GM19324 (cell line): ENCODE measurements at regions not wholly inside any gene's neighbourhood (a gene's known extent, or its start where the extent isn't known, plus 50 kb on each side); places are given as distances from the start of the nearest gene placed in this dataset.

Experiments used
- ATAC-seq: cut with Tn5 transposase; IDR thresholded peaks from one replicate; pipeline ENCODE4 v1.9.1; 2021; ENCODE audit warnings: mild to moderate bottlenecking, moderate library complexity; ENCODE audit not compliant: unreplicated experiment, low FRiP score

DNA sequence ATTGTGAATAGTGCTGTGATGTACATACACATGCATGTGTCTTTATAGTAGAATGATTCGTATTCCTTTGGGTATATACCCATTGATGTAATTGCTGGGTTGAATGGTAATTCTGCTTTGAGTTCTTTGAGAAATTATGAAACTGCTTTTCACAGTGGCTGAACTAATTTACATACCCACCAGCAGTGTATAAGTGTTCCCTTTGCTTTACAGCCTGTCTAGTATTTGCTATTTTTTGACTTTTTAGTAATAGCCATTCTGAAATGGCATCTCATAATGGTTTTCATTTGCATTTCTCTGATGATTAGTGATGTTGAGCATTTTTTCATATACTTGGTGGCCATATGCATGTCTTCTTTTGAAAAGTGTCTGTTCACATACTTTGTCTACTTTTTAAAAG is 54.5 kb upstream of the FAM78B start:
- ATAC-seq: no peak

DNA sequence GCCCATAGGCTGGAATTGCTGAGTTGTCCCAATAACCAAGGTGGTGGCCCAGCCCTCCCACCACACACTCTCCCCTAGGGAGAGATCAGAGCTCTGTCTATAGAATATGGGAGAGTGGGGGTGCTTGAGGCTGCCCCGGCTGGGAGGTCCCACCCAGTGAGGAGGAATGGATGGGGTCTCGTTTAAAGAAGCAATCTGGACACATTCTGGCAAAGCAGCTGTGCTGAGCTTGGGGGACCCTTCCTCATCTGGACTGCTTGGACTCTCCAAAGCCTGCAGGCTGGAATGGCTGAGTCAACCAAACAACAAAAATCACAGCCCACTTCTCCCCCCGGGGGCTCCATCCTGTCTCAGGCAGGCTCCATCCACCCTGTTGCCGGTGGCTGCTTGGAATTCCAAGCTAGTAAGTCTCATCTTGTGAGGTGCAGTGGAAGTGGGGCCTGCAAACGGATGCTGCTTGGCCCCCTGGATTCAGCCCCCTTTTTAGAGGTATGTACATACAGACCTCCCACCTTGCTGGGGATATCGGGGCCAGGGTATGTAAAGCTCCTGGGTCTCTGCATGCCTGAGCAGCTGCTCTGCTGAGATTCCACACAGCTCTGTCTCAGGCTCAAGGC is 67.1 kb upstream of the FAM78B start:
- no peak for ATAC-seq

DNA sequence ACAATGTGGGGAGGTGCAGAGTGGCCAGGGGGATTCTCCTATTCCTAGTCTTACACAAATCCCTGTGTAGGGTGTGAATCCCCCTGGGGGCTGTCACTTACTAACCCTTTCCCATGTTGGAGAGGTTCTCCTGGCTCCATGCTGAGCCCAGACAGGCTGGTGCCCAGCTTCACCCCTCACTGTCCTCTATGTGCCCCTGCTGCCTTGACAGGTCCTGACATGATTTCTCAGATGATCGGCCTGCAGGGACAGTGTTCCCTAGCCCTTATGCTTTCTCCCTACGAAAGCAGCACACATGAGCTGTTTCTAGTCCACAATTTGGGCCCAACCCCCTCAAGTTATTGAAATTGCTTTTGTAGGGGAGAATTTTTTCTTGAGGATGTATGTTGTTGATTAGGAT is 68.9 kb upstream of the FAM78B start:
- ATAC-seq: no peak

DNA sequence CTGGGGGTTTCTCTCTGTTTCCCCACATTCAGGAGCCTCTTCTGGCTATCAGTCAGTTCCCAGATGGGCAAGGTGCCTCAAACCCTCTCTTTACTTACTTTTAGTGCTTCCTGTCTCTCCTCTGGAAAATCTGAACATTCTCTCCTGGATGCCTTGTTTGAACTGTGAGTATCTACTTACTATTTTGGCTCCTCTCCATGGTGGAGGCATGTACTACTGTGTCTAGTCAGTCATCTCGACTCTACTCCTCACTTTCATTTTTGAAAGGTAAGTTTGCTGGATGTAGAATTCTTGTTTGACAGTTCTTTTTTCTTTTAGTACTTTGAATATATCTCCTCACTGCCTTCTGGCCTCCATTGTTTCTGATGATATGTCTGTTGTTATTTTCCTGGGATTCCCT is 70.9 kb upstream of the FAM78B start:
- ATAC-seq: no peak

DNA sequence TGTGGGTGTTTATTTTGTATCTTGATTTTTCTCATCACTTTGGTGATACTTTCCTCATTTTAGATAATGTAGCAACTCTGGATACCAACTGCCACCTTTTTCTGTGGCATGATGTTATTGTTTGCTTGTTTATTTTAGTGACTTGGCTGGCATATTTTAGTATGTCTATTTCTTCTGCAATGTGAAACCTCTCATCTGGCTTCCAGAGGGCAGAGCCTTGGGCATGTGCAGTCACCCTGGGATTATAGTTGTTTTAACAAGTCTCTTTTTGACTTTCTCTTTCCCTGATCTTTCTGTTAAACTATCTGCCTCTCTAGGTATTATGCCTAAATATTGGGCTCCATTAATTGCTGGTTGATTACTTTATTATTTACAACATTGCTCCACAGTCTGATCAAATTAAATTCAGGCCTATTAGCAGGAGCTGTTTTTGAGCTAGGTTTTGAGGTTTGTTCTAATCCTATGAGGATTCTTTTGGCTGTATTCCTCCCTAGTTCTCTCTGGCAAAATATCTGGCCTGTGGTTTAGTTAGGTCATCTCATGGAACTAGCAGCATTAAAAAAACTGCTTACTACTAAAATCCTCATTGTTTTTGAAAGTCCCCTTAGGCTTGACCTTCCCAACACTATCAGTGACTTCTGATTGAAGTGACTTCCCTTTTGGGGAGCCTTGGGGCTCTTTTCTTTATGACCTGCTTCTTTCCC is 86.4 kb upstream of the FAM78B start:
- no peak for ATAC-seq

DNA sequence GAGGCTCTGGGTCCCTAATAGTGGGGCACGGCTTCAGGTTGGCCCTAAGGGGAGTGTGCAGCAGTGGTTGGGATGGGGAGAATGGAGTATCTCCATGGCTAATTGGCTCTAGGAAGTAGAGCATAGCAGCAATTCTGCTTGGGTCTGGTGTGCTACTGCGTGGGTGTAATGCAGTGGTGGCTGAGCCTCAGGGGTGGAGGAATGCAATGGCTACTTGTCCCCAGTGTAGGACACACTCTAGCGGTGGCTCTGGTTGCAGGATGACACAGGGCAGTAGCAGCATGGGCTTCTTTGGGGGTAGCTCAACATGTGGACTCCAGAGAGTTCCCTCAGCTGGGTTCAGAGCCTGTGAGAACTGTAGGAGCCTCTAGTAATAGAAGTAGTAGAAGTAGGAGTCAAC is 91.2 kb upstream of the FAM78B start:
- no peak for ATAC-seq

DNA sequence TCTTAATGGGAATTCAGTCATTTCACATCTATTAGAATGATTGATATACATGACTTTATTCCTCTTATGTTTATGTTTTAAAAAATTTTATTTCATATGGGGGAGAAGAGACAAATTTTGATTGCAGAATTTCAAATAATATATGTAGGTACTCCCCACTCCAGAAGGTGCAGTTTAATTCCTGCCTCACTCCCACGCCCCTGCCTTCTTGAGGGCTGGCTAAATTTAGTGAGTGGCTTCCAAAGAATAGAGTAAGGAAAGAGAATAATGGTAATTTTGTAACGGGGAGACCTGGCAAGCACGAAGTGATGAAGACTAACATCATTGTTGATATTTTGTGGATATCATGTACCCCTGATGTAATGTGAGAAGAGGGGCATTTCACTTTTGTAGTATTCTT is 94.7 kb upstream of the FAM78B start:
- ATAC-seq: no peak

DNA sequence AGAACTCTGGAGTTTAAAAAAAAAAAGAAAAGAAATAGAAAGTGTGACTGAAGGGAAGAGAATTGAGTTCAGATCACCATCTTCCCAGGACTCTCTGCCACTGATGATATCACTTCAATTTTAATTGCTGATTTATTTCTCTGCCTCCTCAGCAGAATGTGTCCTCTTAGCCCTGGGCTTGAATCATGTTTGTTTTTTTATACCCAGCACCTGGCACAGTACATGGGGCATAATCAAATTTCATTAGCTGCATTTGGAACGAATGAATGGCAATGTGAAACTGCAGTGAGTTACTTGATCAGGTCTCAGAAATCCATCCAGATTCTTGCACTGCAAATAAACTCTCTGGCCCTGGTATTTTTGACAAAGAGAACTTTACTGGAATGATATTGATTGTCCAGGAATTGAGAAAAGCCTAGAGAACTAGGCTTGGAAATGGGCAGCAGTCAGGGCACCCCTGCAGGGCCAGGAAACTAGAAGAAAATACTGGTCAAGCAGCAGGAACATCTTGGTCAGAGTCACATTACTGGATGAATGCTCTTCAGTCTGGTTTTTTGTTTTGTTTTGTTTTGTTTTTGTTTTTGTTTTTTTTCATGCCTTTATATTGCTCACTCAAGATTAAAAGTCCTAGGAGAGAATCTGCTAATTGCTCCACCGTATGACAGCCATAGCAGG is 103.8 kb upstream of the FAM78B start:
- ATAC-seq: no peak

DNA sequence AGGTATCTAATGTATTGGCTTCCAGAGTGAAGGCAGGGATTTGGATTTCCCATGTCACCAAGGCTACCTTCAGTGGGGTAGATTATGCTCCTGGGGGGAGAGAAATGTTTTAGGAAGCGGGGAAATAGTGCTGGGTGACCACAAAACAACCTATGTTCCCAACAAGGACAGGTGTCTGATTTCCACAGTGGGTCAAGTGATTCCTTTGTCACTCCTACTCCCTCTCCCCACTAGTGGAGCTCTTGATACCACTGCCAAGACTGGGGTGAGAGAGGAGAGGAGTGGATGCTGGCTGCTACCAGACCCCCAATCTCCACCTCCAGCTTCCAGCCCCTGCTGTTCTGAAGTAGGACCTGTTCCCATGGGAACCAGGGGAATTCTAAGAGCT is 104.3 kb upstream of the FAM78B start:
- ATAC-seq: no peak

DNA sequence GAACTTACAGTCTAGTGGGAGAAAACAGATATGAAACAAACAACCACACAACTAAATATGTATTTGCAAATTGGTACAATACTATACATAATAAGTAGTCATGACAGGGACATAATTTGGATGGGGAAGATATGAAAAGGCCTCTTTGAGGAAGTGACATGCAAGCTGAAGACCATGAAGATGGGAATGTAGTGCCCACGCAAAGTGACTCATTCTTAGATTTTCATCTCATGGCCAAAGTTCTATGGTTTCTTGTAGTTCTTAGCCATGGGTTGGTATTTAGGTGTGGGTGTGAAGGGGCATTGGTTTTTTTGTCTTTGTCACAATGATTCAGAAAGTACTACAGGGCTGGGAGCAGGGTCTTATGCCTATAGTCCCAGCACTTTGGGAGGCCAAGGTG is 105.4 kb upstream of the FAM78B start:
- ATAC-seq: no peak

DNA sequence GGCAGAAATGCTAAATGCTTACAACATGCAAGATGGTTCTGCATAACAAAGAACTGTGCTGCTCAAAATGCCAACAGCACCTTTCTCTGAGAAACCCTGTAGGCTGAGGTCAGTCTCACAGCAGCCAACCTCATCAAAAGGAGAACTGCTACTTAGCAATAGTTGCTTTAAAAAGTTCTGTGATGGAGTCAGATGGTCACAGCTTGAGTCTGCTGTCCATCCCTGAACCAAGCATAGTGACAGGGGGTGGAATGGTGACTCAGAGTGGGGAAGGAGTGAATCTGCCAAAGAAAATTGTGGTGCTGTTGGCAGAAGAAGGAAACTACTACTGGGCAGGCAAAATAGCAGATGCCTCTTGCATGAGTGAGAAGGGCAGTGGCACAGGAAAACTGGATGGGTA is 106.0 kb upstream of the FAM78B start:
- ATAC-seq: no peak

DNA sequence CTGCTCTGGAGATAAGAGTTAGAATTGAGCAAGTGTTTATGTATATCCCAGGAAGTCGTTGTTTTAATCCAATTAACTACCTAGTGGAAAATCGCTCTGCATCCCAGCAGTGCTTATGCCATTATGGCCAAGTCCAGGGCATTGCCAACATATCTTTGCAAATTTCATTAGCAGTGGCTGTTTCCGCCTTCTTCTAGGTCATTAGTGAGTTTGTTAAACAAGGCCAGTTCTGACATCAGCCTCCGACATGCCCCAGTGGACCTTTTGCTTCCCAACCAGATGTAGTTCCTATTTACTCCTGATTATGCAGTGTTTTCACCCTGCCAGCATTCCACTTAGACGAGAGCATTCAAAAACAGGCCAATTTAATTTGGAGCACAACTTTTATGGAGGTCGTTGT is 106.8 kb upstream of the FAM78B start:
- ATAC-seq: no peak

DNA sequence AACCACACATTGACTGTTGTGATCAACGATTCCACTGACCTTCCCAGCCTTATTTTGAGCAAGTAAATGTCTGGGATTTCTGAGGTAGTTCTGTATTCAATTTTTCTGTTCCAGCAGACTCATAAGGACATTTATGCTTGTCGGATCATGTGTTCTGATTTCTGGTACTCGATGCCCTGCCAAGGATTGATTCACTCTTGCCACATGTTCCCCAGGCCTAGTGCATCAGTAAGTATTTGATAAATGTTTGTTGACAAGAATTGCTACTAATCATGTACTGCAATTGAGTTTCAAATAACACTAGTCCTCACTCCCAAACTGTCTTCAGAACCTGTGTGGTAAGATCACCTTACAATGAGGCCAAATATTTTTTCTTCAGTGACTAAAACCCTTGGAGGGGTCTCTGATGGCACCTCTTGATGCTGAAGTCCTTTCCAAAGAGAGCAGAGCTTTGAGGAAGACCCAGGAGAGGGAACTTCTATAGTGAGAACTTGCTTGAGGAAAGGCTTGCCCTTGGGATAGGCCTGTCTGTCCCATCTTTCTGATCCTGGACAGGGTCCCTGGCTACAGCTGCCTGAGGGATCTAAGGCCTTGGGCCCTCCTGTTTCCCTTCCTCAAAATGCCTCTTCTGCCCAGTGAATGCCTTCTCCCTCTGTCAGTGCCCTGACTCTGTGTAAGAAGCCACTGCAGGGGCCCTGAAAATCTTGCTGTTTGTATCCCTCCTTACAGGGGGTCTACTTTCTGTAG is 115.8 kb upstream of the FAM78B start:
- ATAC-seq: no peak

DNA sequence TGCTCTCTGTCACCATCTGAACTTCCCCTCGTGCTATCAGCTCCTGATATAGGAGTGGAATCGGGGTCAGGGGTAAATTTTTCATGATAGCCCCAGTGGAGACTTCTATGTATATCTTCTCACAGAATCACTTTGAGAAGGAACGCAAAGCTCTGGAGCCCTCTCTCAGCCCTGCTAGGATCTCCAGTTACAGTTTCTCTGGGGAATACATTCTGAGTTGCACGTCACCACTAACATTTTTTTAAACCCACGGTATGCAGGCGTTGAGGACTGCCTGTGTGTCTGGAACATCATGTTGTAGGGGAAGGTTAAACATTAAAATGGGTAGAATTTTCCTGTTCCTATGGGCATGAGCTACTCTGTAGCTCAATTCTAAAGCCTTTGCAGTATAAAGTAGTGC is 116.4 kb upstream of the FAM78B start:
- no peak for ATAC-seq

DNA sequence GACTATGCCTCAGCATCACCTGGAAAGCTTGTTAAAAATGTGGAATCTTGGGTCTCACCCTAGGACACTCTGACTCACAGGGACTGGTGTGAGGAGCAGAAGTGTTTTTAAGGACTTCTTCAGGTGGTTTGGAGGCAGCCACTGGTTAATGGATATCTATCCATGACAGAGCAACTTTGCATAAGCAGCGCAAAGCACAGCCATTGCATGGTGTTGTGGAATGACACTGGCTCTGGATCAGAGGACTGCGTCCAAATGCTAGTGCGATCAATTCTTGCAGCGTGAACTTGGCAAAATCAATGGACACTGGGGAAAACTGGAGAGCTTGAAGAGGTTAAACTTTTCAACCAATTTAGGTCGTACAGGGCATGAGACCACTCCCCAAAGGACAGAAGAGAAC is 116.8 kb upstream of the FAM78B start:
- no peak for ATAC-seq

DNA sequence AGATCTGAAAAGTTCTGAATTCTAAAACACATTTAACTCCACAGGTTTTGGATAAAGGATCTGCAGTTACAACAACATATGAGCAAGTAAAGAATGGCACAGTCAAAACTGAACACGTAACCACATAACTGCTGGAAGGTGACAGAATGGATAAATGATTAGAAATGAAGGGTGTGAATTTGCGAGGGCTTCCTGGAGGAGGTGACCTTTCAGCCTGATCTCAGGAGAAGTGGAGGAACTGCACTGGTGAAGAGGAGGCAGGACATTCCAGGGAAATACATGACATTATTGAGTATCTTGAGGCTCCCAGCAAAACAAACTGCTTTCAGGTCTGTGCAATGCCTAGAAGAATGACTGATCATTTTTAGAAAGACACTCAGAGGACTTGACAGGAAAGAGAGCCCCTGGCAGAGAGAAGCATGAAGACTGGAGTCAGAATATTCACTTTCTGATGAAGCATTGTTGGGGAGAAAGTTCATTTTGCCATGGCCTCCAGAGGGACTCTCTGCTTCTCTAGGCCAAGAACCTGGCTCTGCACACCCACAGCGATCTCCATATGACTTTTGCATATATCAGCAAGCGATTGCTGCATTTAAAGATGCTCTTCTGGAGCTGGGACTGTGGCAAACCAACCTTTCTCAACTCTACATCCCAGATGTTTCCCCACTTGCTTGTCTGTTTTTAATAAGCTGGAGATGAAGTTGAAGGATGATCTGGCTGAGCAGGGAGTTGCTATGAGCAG is 122.7 kb upstream of the FAM78B start:
- no peak for ATAC-seq

DNA sequence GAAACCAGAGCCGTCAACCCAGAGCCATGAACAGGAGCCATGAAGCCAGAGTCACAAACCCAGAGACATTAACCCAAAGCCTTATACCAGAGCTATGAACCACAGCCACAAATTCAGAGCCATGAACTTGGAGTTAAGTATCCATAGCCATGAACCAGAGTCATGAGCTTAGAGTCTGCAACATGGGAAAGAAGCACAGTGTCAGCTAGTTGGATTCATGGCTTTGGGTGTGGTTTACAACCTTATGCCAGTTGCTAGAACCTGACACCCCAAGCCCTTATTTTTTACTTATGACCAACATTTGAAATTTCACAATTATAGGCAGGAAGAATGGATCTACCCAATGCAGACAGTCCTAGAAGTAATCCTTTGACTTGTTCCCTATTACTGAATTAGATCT is 128.9 kb upstream of the FAM78B start:
- ATAC-seq: no peak

DNA sequence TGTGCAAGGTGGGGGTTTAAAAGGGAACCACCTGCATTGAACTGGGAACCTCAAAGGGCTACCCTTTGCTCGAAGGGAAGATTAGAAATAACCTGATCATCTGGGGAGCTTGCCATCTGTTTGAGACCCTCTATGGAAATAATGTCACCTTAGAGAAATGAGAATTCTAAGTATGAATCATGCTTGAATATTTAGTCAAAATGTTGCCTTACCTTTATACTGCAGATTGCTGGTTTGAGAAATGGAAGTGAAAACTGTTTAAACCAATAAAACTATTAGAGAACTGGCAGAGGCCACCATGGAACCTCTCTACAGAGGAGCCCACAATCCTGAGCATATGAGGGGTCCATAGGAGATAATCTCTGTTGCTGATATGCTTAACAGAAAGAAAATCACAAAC is 131.2 kb upstream of the FAM78B start:
- ATAC-seq: peak; percentile 52

DNA sequence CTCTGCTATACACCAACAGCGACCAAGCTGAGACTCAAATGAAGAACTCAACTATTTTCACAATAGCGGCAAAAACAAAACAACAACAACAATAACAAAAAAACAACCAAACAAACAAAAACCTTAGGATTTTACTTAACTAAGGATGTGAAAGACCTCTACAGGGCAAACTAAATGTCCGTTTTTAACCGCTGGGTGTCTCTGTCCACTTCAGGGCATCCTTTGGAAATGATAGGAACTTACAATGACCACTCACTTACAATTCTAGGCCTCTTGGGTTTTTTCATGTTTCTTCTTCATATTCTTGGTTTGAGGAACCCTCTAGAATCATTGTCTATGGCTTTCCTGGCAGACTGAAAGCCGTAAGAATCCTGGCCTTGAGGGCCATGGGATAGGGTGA is 134.0 kb upstream of the FAM78B start:
- ATAC-seq: no peak

DNA sequence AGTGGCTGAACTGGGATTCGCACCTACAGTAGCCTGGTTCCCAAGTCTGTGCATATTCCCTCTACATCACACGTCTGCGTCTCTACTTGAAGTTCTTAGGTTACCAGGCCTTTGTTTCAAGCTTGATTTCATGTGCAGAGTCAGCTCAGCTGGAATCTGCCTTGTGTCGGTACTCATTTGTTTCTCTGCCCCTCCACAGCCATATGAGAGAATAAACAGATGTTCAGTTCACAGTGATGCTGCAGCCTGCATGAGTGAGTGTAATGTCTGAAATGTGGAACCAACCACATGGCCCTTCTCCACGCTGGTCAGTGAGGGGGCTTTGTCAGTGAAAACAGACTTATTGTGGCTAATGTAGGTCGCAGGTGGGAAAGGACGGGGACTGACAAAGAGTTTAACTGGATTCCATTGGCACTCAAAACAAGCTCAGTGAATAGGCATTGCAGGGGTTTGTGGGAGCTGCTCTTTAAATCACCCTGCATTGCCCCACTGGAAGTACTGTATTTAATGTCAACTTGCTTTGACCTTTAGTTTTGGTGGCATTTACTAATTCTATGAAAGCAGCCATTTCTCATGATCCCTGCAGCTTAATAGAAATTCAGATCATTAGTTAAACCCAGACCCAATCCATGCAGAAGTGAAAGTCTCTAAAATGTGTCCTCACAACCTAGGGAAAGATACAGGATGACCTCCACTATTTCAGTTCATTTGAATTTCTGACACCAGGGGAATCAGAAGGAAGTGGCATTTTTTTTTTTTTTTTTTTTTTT is 136.4 kb upstream of the FAM78B start:
- no peak for ATAC-seq
